ENCODE measurements at regions not wholly inside any gene's neighbourhood (a gene's known extent, or its start where the extent isn't known, plus 50 kb on each side); places are given as distances from the start of the nearest gene placed in this dataset.
A peak's percentile ranks its signal among the peaks of the same experiment; 100 is the strongest.

DNA sequence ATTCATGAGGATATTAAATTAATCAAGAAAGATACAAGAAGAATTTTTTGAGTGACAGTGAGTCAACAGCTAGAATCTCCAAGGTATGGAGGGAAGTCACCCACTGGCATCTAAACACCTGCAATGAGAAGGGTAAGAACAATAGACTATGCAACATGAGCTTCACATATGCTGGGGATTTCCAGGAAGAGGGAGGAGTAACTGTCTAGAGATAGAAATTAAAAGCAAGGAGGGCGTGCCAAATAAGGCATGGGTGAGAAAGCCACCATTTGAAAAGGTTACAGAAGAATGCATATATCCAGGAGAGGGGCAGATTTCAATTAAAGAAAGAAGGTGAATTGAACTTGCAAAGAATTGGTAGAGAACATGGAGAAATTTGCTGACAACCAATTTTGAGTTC, 365.7 kb downstream of the GPR37 start:
- Histone ChIP-seq H3K4me3 (replicated peaks in 1 of 3; ENCODE audit: insufficient read depth in 1 of 3, low read depth in 2 of 3, low read length in 3 of 3) (no peak overlapping the region), H4K20me1 (ENCODE audit: insufficient read depth, low read length) (no peaks in the 10 kb centered on the region), H3K79me2 (ENCODE audit: insufficient read depth, low read length) (no peaks in the 10 kb centered on the region), H2AFZ (ENCODE audit: low read length) (no peak overlapping the region), H3K27ac (ENCODE audit: extremely low read length, insufficient read depth, low read length) (no peak overlapping the region), H3K36me3 (replicated peaks in 1 of 2; ENCODE audit: control insufficient read depth in 1 of 2, insufficient read depth in 2 of 2, low read length in 2 of 2) (no peaks in the 10 kb centered on the region), H3K27me3 (ENCODE audit: control insufficient read depth in 1 of 2, insufficient read depth in 2 of 2, low read length in 2 of 2) (no peaks in the 10 kb centered on the region), H3K9ac (ENCODE audit: insufficient read depth, low read depth, low read length) (no peak overlapping the region), H3K4me1 (ENCODE audit: insufficient read depth, low read length) (no peaks in the 10 kb centered on the region), H3K9me3 (ENCODE audit: low read length) (no peaks in the 10 kb centered on the region), H3K4me2 (ENCODE audit: low read depth, low read length) (no peak overlapping the region)
- no peak for TF ChIP-seq ZNF503 (CRISPR knock-in tag; IDR thresholded peaks at IDR 0.05)
- TF ChIP-seq MAFK (conservative IDR thresholded peaks at IDR 0.05 in 1 of 2, IDR thresholded peaks at IDR 0.05 in 1 of 2; ENCODE audit: low read length in 2 of 2) = peak; percentile 26 to 44; a peak in 3 of 4 replicates
- TF ChIP-seq MXD1 (CRISPR knock-in tag; IDR thresholded peaks at IDR 0.05) = no peak
- no peak for TF ChIP-seq MYPOP (CRISPR knock-in tag; IDR thresholded peaks at IDR 0.05)
- no peak for TF ChIP-seq NFATC3 (CRISPR knock-in tag; IDR thresholded peaks at IDR 0.05)
- no peak for TF ChIP-seq XRCC5 (optimal IDR thresholded peaks at IDR 0.05; ENCODE audit: low read length)
- no peak for TF ChIP-seq FOXJ3 (CRISPR knock-in tag; IDR thresholded peaks at IDR 0.05; ENCODE audit: borderline replicate concordance)
- TF ChIP-seq PITX1 (CRISPR knock-in tag; IDR thresholded peaks at IDR 0.05) = no peak
- TF ChIP-seq MAFF (IDR thresholded peaks at IDR 0.05; ENCODE audit: low read depth, low read length) = 0 out of 2 replicates have a peak, but pooled peaks have one; percentile 14
- no peak for TF ChIP-seq ZBTB42 (CRISPR knock-in tag; IDR thresholded peaks at IDR 0.05)
- no peak for TF ChIP-seq ZNF737 (CRISPR knock-in tag; IDR thresholded peaks at IDR 0.05; ENCODE audit: borderline replicate concordance)
- TF ChIP-seq ATF5 (CRISPR knock-in tag; IDR thresholded peaks at IDR 0.05; ENCODE audit: low read depth) = no peak
- no peak for TF ChIP-seq ZBTB3 (CRISPR knock-in tag; IDR thresholded peaks at IDR 0.05; ENCODE audit: borderline replicate concordance, low read depth)
- TF ChIP-seq RARG (CRISPR knock-in tag; IDR thresholded peaks at IDR 0.05; ENCODE audit: low read depth) = no peak
- no TSS peak for BruUV-seq (replicated peaks)
- DNase-seq (ENCODE audit: low spot score) = no peak
- WGBS (ENCODE audit: low lambda C conversion rate) = 17% methylated on average over 1 of the region's 1 CpG
- ChIA-PET POLR2A (no interaction called here), CTCF (ENCODE audit: low intra/inter-chr PET ratio, low total read pairs) (no interaction called here)
- no peak for ATAC-seq
- no peak for FAIRE-seq
- intact Hi-C loops (cut with micrococcal nuclease; ENCODE audit: unreplicated experiment) (loop anchor here (10.0 kb wide), 1 partner anchor 65 kb away; no protein-coding TSS in a partner anchor), in situ Hi-C loops (cut with HindIII; ENCODE audit: extremely low pct_ligation_motif_present, low pct_unique_long_range_greater_than_20kb) (no loop called here)
